MM.1S (cell line): ENCODE measurements at regions not wholly inside any gene's neighbourhood (a gene's known extent, or its start where the extent isn't known, plus 50 kb on each side); places are given as distances from the start of the nearest gene placed in this dataset.

Experiments used
- EZH2 ChIP-seq: fragments of 300-600 bp; sonication (generic); optimal IDR thresholded peaks from 2 replicates; pipeline ENCODE3; 2017; ENCODE audit warnings: low read depth, mild to moderate bottlenecking, antibody characterized with exemption, low read length, mixed read lengths
- TF ChIP-seq, protein P1 (sequence below): fragments of 300-600 bp; sonication (generic); IDR thresholded peaks from 2 replicates; pipeline ENCODE4 v1.5.1; 2016; ENCODE audit warnings: antibody characterized with exemption, low read length, mixed read lengths

DNA sequence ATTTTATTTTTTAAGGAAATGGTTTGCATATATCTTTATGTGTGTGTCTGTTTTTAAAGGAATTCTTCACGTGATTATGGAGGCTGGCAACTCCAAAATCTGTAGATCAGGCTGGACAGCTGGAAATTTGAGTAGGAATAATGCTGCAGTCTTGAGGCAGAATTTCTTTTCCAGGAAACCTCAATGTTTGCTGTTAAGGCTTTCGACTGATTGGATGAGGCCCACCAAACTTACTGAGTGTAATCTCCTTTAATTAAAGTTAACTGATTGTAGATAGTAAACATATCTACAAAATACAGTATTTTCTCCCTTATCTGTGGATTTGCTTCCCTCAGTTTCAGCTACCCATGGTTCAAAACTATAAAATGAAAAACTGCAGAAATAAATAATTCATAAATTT is 883.1 kb downstream of the TTLL7 start:
- no peak for TF ChIP-seq EZH2
- TF ChIP-seq, protein P1, sequence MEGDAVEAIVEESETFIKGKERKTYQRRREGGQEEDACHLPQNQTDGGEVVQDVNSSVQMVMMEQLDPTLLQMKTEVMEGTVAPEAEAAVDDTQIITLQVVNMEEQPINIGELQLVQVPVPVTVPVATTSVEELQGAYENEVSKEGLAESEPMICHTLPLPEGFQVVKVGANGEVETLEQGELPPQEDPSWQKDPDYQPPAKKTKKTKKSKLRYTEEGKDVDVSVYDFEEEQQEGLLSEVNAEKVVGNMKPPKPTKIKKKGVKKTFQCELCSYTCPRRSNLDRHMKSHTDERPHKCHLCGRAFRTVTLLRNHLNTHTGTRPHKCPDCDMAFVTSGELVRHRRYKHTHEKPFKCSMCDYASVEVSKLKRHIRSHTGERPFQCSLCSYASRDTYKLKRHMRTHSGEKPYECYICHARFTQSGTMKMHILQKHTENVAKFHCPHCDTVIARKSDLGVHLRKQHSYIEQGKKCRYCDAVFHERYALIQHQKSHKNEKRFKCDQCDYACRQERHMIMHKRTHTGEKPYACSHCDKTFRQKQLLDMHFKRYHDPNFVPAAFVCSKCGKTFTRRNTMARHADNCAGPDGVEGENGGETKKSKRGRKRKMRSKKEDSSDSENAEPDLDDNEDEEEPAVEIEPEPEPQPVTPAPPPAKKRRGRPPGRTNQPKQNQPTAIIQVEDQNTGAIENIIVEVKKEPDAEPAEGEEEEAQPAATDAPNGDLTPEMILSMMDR = no peak
